Gastroesophageal sphincter (tissue), 3 donors: ENCODE measurements at regions not wholly inside any gene's neighbourhood (a gene's known extent, or its start where the extent isn't known, plus 50 kb on each side); places are given as distances from the start of the nearest gene placed in this dataset.

ENCODE experiments used
- EP300 ChIP-seq: sonication (generic); formaldehyde crosslinking; IDR thresholded peaks from one replicate; pipeline ENCODE4 v1.6.1; 2017; ENCODE audit warnings: antibody characterized with exemption, mild to moderate bottlenecking
- POLR2A ChIP-seq, 2 donors: fragments of 450-650 bp; IDR thresholded peaks; one replicate each; pipeline ENCODE4 v1.6.1; 2017; ENCODE audit warnings: antibody characterized with exemption in 2 of 2, mild to moderate bottlenecking in 2 of 2, moderate library complexity in 1 of 2
- POLR2AphosphoS5 ChIP-seq: sonication (generic); formaldehyde crosslinking; IDR thresholded peaks from one replicate; pipeline ENCODE4 v1.6.1; 2017; ENCODE audit warnings: antibody characterized with exemption
- TF ChIP-seq, protein P1 (sequence below), 4 experiments: fragments of 200-600 bp in 2 of 4; fragments of 450-650 bp in 2 of 4; sonication (generic) in 1 of 4; IDR thresholded peaks; one replicate each; pipeline ENCODE4 v1.5.1; 2017 to 2019; ENCODE audit warnings: antibody characterized with exemption in 4 of 4, mild to moderate bottlenecking in 2 of 4, moderate library complexity in 2 of 4

DNA sequence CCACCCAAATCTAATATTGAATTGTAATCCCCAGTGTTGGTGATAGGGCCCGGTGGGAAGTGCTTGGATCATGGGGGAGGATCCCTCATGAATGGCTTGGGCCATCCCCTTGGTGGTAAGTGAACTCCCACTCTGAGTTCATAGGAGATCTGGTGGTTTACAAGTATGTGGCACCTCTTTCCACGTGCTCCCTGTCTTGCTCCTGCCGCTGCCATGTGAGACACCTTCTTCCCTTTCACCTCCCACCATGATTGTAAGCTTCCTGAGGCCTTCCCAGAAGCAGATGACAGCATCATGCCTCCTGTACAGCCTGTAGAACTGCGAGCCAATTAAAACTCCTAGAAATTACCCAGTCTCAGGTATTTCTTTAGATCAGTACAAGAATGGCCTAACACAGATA, 150.8 kb downstream of the SH3BGRL2 start:
- TF ChIP-seq, protein P1, sequence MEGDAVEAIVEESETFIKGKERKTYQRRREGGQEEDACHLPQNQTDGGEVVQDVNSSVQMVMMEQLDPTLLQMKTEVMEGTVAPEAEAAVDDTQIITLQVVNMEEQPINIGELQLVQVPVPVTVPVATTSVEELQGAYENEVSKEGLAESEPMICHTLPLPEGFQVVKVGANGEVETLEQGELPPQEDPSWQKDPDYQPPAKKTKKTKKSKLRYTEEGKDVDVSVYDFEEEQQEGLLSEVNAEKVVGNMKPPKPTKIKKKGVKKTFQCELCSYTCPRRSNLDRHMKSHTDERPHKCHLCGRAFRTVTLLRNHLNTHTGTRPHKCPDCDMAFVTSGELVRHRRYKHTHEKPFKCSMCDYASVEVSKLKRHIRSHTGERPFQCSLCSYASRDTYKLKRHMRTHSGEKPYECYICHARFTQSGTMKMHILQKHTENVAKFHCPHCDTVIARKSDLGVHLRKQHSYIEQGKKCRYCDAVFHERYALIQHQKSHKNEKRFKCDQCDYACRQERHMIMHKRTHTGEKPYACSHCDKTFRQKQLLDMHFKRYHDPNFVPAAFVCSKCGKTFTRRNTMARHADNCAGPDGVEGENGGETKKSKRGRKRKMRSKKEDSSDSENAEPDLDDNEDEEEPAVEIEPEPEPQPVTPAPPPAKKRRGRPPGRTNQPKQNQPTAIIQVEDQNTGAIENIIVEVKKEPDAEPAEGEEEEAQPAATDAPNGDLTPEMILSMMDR (IDR thresholded peaks at IDR 0.05) = no peak
- TF ChIP-seq POLR2AphosphoS5 (no peak), POLR2A (IDR thresholded peaks at IDR 0.05) (no peak), EP300 (no peak)
